ENCODE measurements at regions not wholly inside any gene's neighbourhood (a gene's known extent, or its start where the extent isn't known, plus 50 kb on each side); places are given as distances from the start of the nearest gene placed in this dataset.

DNA sequence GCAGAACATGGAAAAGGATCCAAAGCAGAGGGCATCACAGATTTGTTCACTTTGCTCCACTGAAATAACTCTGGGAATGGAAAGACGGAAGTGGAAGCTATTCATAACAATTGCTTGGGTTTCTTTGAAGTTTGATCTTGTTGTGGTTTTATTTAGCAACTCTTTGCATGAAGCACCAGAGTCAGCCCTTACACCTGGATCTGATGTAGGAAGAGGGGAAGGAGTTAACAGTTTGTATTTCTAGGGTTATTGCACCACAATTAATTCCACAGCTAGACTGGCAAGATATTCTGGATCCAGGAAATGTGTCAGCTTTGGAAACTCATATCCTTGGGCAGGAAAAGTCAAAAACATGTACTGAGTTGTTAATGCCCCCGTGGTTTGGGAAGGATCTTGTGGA is 1143.4 kb downstream of the CNTNAP5 start:
- TF ChIP-seq POLR2A (IDR thresholded peaks at IDR 0.05), result no peak
- TF ChIP-seq, protein P1, sequence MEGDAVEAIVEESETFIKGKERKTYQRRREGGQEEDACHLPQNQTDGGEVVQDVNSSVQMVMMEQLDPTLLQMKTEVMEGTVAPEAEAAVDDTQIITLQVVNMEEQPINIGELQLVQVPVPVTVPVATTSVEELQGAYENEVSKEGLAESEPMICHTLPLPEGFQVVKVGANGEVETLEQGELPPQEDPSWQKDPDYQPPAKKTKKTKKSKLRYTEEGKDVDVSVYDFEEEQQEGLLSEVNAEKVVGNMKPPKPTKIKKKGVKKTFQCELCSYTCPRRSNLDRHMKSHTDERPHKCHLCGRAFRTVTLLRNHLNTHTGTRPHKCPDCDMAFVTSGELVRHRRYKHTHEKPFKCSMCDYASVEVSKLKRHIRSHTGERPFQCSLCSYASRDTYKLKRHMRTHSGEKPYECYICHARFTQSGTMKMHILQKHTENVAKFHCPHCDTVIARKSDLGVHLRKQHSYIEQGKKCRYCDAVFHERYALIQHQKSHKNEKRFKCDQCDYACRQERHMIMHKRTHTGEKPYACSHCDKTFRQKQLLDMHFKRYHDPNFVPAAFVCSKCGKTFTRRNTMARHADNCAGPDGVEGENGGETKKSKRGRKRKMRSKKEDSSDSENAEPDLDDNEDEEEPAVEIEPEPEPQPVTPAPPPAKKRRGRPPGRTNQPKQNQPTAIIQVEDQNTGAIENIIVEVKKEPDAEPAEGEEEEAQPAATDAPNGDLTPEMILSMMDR (IDR thresholded peaks at IDR 0.05), result no peak
